IMR-90 (cell line): ENCODE measurements at regions not wholly inside any gene's neighbourhood (a gene's known extent, or its start where the extent isn't known, plus 50 kb on each side); places are given as distances from the start of the nearest gene placed in this dataset.

Experiments
- ATAC-seq: fragments of 200-7000 bp; cut with Tn5 transposase; 2 replicates; pipeline ENCODE4 v1.9.1; 2020; ENCODE audit warnings: low read depth, mild to moderate bottlenecking, moderate library complexity
- BruUV-seq: library from RNA; stranded (reverse); fragments of 400-500 nt; replicated peaks from 2 replicates; lab custom pipeline; 2021; lab: Mats Ljungman, UMichigan
- CTCF ChIA-PET: fragments of 300-600 bp; formaldehyde crosslinking; extraction: SDS; loops from one replicate; lab custom pipeline; 2021; ENCODE audit warnings: antibody characterized with exemption; lab: Yijun Ruan, JAX
- POLR2A ChIA-PET: fragments of 300-600 bp; sonication (Branson Sonifier 250); formaldehyde crosslinking; loops from one replicate; lab custom pipeline; 2022; ENCODE audit warnings: antibody characterized with exemption; ENCODE audit not compliant: unreplicated experiment; lab: Charles Lee
- DNase-seq: peaks from one replicate; pipeline ENCODE4 v3.0.0; 2013
- H2AFZ ChIP-seq: replicated peaks from 2 replicates; pipeline ENCODE3; 2013; ENCODE audit warnings: low read length, mild to moderate bottlenecking; ENCODE audit not compliant: poor library complexity
- H2AK5ac ChIP-seq: 2 replicates; pipeline ENCODE4 v1.6.1; 2013; ENCODE audit warnings: low read depth, low read length, inconsistent platforms
- H2AK9ac ChIP-seq: replicated peaks from 2 replicates; pipeline ENCODE3; 2013; ENCODE audit warnings: mild to moderate bottlenecking, low read depth, low read length, moderate library complexity; ENCODE audit not compliant: poor library complexity
- H2BK120ac ChIP-seq: 2 replicates; pipeline ENCODE4 v1.6.1; 2013; ENCODE audit warnings: low read depth, low read length, inconsistent platforms
- H2BK15ac ChIP-seq: 3 replicates; pipeline ENCODE4 v1.6.1; 2013; ENCODE audit warnings: low read depth, low read length, inconsistent platforms
- H2BK20ac ChIP-seq: 2 replicates; pipeline ENCODE4 v1.6.1; 2013; ENCODE audit warnings: low read depth, mild to moderate bottlenecking, inconsistent platforms, low read length, moderate library complexity
- H2BK5ac ChIP-seq: 2 replicates; pipeline ENCODE4 v1.6.1; 2013; ENCODE audit warnings: mild to moderate bottlenecking, low read depth, low read length, inconsistent platforms; ENCODE audit not compliant: poor library complexity, severe bottlenecking
- H3K14ac ChIP-seq: replicated peaks from 2 replicates; pipeline ENCODE4 v1.6.1; 2013; ENCODE audit warnings: low read depth, low read length, inconsistent platforms
- H3K18ac ChIP-seq: 2 replicates; pipeline ENCODE4 v1.6.1; 2013; ENCODE audit warnings: low read depth, low read length, control low read depth
- H3K23ac ChIP-seq: 2 replicates; pipeline ENCODE4 v1.6.1; 2013; ENCODE audit warnings: low read depth, low read length, inconsistent platforms
- H3K27ac ChIP-seq: 2 replicates; pipeline ENCODE4 v1.5.1; 2013; ENCODE audit warnings: mild to moderate bottlenecking, control low read depth, low read length; ENCODE audit not compliant: insufficient read depth
- H3K27me3 ChIP-seq: 2 replicates; pipeline ENCODE4 v1.6.1; 2013; ENCODE audit warnings: low read length; ENCODE audit not compliant: control insufficient read depth, insufficient read depth
- H3K36me3 ChIP-seq: 2 replicates; pipeline ENCODE4 v1.6.1; 2013; ENCODE audit warnings: low read length, mixed read lengths; ENCODE audit not compliant: control insufficient read depth, insufficient read depth
- H3K4ac ChIP-seq: 2 replicates; pipeline ENCODE4 v1.6.1; 2013; ENCODE audit warnings: low read depth, low read length, inconsistent platforms
- H3K4me1 ChIP-seq: 2 replicates; pipeline ENCODE4 v1.6.1; 2013; ENCODE audit warnings: low read length, mixed read lengths; ENCODE audit not compliant: control insufficient read depth, insufficient read depth
- H3K4me2 ChIP-seq: 2 replicates; pipeline ENCODE4 v1.6.1; 2013; ENCODE audit warnings: low read depth, mild to moderate bottlenecking, control low read depth, low read length, moderate library complexity
- H3K4me3 ChIP-seq: 2 replicates; pipeline ENCODE4 v1.5.1; 2013; ENCODE audit warnings: low read depth, mild to moderate bottlenecking, control low read depth, low read length, moderate library complexity; ENCODE audit not compliant: insufficient read depth
- H3K56ac ChIP-seq: 2 replicates; pipeline ENCODE4 v1.6.1; 2013; ENCODE audit warnings: low read length, inconsistent platforms; ENCODE audit not compliant: insufficient read depth; ENCODE audit errors: extremely low read depth
- H3K79me1 ChIP-seq, 2 experiments: 2 replicates each; pipeline ENCODE4 v1.6.1; 2013; ENCODE audit warnings: low read length in 2 of 2, inconsistent platforms in 1 of 2, low read depth in 1 of 2
- H3K9ac ChIP-seq: 2 replicates; pipeline ENCODE4 v1.6.1; 2013; ENCODE audit warnings: low read depth, low read length, control low read depth
- H3K9me1 ChIP-seq: 2 replicates; pipeline ENCODE4 v1.6.1; 2013; ENCODE audit warnings: low read length, inconsistent platforms; ENCODE audit not compliant: insufficient read depth
- H3K9me3 ChIP-seq: 2 replicates; pipeline ENCODE4 v1.6.1; 2013; ENCODE audit warnings: low read length; ENCODE audit not compliant: control insufficient read depth, insufficient read depth
- H4K20me1 ChIP-seq: 2 replicates; pipeline ENCODE4 v1.6.1; 2013; ENCODE audit warnings: low read length, inconsistent platforms; ENCODE audit not compliant: insufficient read depth
- H4K5ac ChIP-seq: 2 replicates; pipeline ENCODE4 v1.6.1; 2013; ENCODE audit warnings: mild to moderate bottlenecking, low read depth, low read length, control low read depth
- H4K8ac ChIP-seq, 2 experiments: 2 replicates each; pipeline ENCODE4 v1.6.1; 2013; ENCODE audit warnings: low read depth in 2 of 2, low read length in 2 of 2, control low read depth in 1 of 2, inconsistent platforms in 1 of 2
- H4K91ac ChIP-seq: 2 replicates; pipeline ENCODE4 v1.6.1; 2013; ENCODE audit warnings: low read depth, low read length, inconsistent platforms; ENCODE audit not compliant: insufficient read depth
- BHLHE40 ChIP-seq: fragments of 150-350 bp; IDR thresholded peaks from 2 replicates; pipeline ENCODE4 v1.6.1; 2016; ENCODE audit warnings: mild to moderate bottlenecking, low read depth, low read length
- CEBPB ChIP-seq: IDR thresholded peaks from 2 replicates; pipeline ENCODE4 v1.6.1; 2012; ENCODE audit warnings: low read depth, low read length, improper control_type of control experiment
- CHD1 ChIP-seq: IDR thresholded peaks from 2 replicates; pipeline ENCODE4 v1.6.1; 2012; ENCODE audit warnings: low read depth, low read length, improper control_type of control experiment
- CTCF ChIP-seq: conservative IDR thresholded peaks from 2 replicates; pipeline ENCODE4 v1.5.1; 2012; ENCODE audit warnings: mild to moderate bottlenecking, low read depth, low read length, improper control_type of control experiment
- FOS ChIP-seq: fragments of 150-350 bp; IDR thresholded peaks from 2 replicates; pipeline ENCODE4 v1.6.1; 2016; ENCODE audit warnings: low read depth, low read length
- MAFK ChIP-seq: IDR thresholded peaks from 2 replicates; pipeline ENCODE4 v1.6.1; 2012; ENCODE audit warnings: low read depth, low read length, improper control_type of control experiment
- MAZ ChIP-seq: IDR thresholded peaks from 2 replicates; pipeline ENCODE4 v1.6.1; 2012; ENCODE audit warnings: low read depth, mild to moderate bottlenecking, low read length, improper control_type of control experiment, moderate library complexity, borderline replicate concordance
- MXI1 ChIP-seq: IDR thresholded peaks from 2 replicates; pipeline ENCODE4 v1.6.1; 2012; ENCODE audit warnings: low read depth, mild to moderate bottlenecking, low read length, moderate library complexity, borderline replicate concordance
- NFE2L2 ChIP-seq: fragments of 150-350 bp; IDR thresholded peaks from 2 replicates; pipeline ENCODE4 v1.6.1; 2016; ENCODE audit warnings: low read depth, mild to moderate bottlenecking, low read length
- POLR2A ChIP-seq: IDR thresholded peaks from 2 replicates; pipeline ENCODE4 v1.6.1; 2012; ENCODE audit warnings: mild to moderate bottlenecking, low read depth, low read length
- RAD21 ChIP-seq: IDR thresholded peaks from 2 replicates; pipeline ENCODE4 v1.6.1; 2012; ENCODE audit warnings: low read length, improper control_type of control experiment
- RCOR1 ChIP-seq: IDR thresholded peaks from 2 replicates; pipeline ENCODE4 v1.6.1; 2012; ENCODE audit warnings: mild to moderate bottlenecking, low read length, improper control_type of control experiment; ENCODE audit not compliant: insufficient replicate concordance
- RFX5 ChIP-seq: IDR thresholded peaks from 2 replicates; pipeline ENCODE4 v1.8.0; 2012; ENCODE audit warnings: low read depth, mild to moderate bottlenecking, low read length, moderate library complexity
- SMC3 ChIP-seq: fragments of 150-350 bp; IDR thresholded peaks from 2 replicates; pipeline ENCODE4 v1.6.1; 2016; ENCODE audit warnings: low read depth, mild to moderate bottlenecking, antibody characterized with exemption, low read length, moderate library complexity
- WGBS, 2 experiments: methylation state at CpG; one replicate each; pipeline versions ENCODE4 v1.1.5 to v1.1.7; 2013; ENCODE audit warnings: missing lambda C conversion rate in 2 of 2; ENCODE audit not compliant: insufficient read length in 1 of 2; ENCODE audit errors: extremely low coverage in 2 of 2; 5-methylcytosine and 5-hydroxymethylcytosine counted together
- dilution Hi-C: fragments of 300-500 bp; cut with HindIII; formaldehyde crosslinking; loops from one replicate; pipeline ENCODE4 v1.14.3; 2018; ENCODE audit warnings: low sequenced_read_pairs; ENCODE audit not compliant: unreplicated experiment
- in situ Hi-C: fragments of 300-500 bp; cut with MboI; formaldehyde crosslinking; loops from 3 replicates; pipeline ENCODE4 v1.14.3; 2019; ENCODE audit warnings: low sequenced_read_pairs, inconsistent platforms, mixed read lengths
- intact Hi-C: fragments of 100-400 bp; cut with micrococcal nuclease; formaldehyde crosslinking; loops from 2 replicates; pipeline ENCODE4 v1.10.0; 2022
- TF ChIP-seq, protein P1 (sequence below): fragments of 150-350 bp; IDR thresholded peaks from 2 replicates; pipeline ENCODE4 v1.6.1; 2016; ENCODE audit warnings: low read depth, mild to moderate bottlenecking, low read length, moderate library complexity, borderline replicate concordance
- TF ChIP-seq, protein P2 (sequence below): fragments of 150-350 bp; IDR thresholded peaks from 2 replicates; pipeline ENCODE4 v1.6.1; 2017; ENCODE audit warnings: mild to moderate bottlenecking, antibody characterized with exemption, low read length, low read depth

DNA sequence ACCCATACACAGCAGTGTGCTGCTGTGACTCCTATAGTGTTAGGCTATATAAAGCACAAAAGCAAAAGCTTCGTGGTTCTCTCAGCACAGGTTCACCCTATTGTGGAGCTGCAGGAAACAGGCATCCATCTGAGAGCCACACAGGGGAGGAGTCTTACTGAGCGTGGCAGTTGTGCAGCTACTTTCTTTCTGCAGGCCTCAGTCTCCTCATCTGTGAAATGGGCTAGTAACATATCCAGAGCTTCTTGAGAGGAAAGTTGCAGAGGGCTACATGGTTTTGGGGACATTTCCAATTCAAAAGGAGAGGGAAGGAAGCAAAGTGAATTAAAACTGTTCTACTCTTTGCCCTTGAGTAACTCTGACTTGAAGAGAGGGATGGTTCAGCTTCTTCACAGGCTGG, 142.0 kb downstream of the FOXD2 start:
- no peak overlapping the region for H2BK15ac ChIP-seq
- no peak overlapping the region for H2AFZ ChIP-seq
- no peak for DNase-seq
- dilution Hi-C loops, result no loop called here
- TF ChIP-seq NFE2L2, result no peak
- TF ChIP-seq RFX5, result no peak
- no peak for TF ChIP-seq CEBPB
- TF ChIP-seq MAFK, result no peak
- TF ChIP-seq, protein P1, sequence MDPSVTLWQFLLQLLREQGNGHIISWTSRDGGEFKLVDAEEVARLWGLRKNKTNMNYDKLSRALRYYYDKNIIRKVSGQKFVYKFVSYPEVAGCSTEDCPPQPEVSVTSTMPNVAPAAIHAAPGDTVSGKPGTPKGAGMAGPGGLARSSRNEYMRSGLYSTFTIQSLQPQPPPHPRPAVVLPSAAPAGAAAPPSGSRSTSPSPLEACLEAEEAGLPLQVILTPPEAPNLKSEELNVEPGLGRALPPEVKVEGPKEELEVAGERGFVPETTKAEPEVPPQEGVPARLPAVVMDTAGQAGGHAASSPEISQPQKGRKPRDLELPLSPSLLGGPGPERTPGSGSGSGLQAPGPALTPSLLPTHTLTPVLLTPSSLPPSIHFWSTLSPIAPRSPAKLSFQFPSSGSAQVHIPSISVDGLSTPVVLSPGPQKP, result no peak
- TF ChIP-seq MAZ, result no peak
- no peak for TF ChIP-seq SMC3
- TF ChIP-seq, protein P2, sequence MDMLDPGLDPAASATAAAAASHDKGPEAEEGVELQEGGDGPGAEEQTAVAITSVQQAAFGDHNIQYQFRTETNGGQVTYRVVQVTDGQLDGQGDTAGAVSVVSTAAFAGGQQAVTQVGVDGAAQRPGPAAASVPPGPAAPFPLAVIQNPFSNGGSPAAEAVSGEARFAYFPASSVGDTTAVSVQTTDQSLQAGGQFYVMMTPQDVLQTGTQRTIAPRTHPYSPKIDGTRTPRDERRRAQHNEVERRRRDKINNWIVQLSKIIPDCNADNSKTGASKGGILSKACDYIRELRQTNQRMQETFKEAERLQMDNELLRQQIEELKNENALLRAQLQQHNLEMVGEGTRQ, result no peak
- no peak for TF ChIP-seq POLR2A
- no peak for TF ChIP-seq CTCF
- no peak for TF ChIP-seq RCOR1
- TF ChIP-seq CHD1, result no peak
- no peak for TF ChIP-seq RAD21
- no peak for TF ChIP-seq FOS
- no peak for TF ChIP-seq MXI1
- TF ChIP-seq BHLHE40, result no peak
- H3K79me1 ChIP-seq, result no peaks in the 10 kb centered on the region
- H2AK5ac ChIP-seq, result no peak overlapping the region
- no peak overlapping the region for H3K4me2 ChIP-seq
- no peaks in the 10 kb centered on the region; the same call in 1 of the 2 replicates for H3K4me1 ChIP-seq
- H2BK120ac ChIP-seq, result no peak overlapping the region
- no peak for ATAC-seq
- no peak overlapping the region for H4K5ac ChIP-seq
- no peaks in the 10 kb centered on the region for H3K9me3 ChIP-seq
- no peak overlapping the region for H3K56ac ChIP-seq
- H3K27me3 ChIP-seq, result peaks cover 16% of the 10 kb centered on the region
- intact Hi-C loops, result no loop called here
- H3K23ac ChIP-seq, result no peak overlapping the region
- no peak overlapping the region for H3K18ac ChIP-seq
- H3K9me1 ChIP-seq, result no peaks in the 10 kb centered on the region; the same call in 1 of the 2 replicates
- H2BK20ac ChIP-seq, result no peak overlapping the region
- H2BK5ac ChIP-seq, result no peak overlapping the region
- in situ Hi-C loops, result no loop called here
- H4K8ac ChIP-seq, result no peak overlapping the region
- no peak overlapping the region for H2AK9ac ChIP-seq
- POLR2A ChIA-PET, result no interaction called here
- H3K36me3 ChIP-seq, result no peaks in the 10 kb centered on the region
- H3K14ac ChIP-seq, result no peak overlapping the region
- H3K4ac ChIP-seq, result no peak overlapping the region
- CTCF ChIA-PET, result interaction anchor here (1.9 kb wide), 1 partner anchor 10 kb away, joined by 4 read pairs; no protein-coding TSS in a partner anchor
- H3K4me3 ChIP-seq, result no peak overlapping the region
- BruUV-seq, result no TSS peak
- WGBS, 2 experiments, result 43% methylated on average over 2 of the region's 2 CpGs; no CpG with 5 or more reads in 1 of the 2 experiments
- H4K20me1 ChIP-seq, result no peaks in the 10 kb centered on the region
- no peak overlapping the region for H3K9ac ChIP-seq
- H3K27ac ChIP-seq, result no peak overlapping the region
- H4K91ac ChIP-seq, result no peak overlapping the region
